ENCODE measurements at regions not wholly inside any gene's neighbourhood (a gene's known extent, or its start where the extent isn't known, plus 50 kb on each side); places are given as distances from the start of the nearest gene placed in this dataset.
"Not testable (repeated sequence)": the region's sequence is repeated elsewhere in the genome, so short reads cannot be mapped to it uniquely, and the experiment has no call there.

DNA sequence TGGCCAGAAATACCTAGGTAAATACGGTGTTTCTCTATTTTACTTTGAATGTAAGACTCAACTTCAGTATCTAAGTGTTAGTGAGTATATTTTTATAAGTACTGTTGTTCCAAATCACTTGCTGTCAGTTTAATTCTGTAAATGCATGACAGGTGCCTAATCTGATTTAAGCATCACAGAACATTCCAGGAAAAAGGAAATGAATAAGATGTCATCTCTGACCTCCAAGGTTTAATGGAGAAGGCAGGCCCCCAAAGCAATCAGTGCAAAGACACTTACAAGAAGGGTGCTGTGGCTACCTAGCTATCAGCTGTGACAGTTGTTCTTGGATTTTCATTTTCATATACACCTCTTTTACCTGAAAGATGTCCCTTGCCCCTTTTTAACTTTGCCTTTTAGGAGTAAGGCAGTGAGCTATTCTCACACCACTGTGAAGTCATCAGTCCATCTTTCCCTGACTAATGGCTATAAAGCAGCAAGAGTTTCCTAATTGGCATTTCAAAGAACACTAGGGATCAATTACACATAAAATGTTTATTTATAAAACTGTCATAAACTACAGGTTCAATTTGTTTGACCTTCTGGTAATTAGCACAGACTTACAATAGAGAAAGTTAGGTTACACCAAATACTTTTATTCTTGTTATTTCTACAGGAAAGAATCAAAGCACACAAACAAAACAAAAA lies 427.6 kb downstream of the SPRY2 start:
- DNase-seq (ENCODE audit: low read depth in 2 of 2), result no peak

GRCh38 chr13:79912403-79912802 lies 428.5 kb downstream of the SPRY2 start:
- no peak for DNase-seq (ENCODE audit: low read depth in 2 of 2)

DNA sequence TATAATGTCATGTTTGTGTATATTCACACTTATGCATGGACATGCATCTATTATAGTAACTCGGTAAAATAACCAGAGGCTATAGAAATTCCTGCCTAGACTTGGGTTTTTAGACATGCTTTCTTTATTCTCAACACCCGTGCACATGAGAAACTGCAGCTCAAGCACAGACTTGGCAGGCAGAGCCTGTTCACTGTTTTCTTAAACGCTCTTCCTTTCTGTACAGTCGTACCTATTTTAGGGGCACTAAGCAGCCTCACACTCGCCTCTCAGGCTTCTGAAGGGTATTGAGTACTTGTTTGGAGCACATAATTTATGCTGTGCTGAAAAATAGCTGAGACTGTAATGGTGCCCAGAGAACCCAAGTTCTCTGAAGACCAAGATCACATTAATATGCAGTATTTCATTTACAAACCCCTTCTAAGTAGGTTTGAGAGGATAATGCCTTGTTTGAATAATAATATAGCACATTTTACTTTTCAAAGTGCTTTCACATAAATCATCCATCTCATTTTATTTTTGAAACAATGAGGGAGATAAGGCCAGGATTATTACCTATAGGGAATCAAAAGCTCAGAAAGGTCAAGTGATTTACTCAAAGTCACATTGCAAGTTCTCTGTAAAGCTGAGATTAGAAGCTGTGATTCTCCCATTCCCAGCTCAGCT lies 429.9 kb downstream of the SPRY2 start:
- no peak for DNase-seq (ENCODE audit: low read depth in 2 of 2)

DNA sequence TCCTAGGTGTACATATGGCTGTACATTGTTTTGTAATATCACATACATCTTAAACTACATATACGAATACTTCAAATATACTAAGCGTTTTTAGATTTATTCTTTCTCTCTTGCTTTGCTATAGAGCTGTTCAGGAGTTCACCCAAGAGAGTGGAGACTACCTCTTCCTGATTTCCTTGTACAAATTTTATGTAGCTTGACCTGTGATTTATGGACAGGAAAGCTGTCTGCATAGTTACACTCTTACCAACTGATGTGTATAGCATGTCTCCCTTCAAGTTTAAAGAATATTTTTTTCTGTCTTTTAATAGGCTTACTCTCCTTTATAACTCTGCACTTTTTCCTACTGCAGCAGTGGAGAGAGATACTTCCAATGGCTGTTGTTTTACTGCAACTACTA lies 428.7 kb downstream of the NDFIP2 start:
- DNase-seq (ENCODE audit: low read depth in 2 of 2), result no peak

- no peak for DNase-seq (ENCODE audit: low read depth in 2 of 2)
Observed at GRCh38 chr13:79908381-79908780, 427.4 kb downstream of the NDFIP2 start.

GRCh38 chr13:79907527-79907926 lies 426.6 kb downstream of the NDFIP2 start:
- no peak for DNase-seq (ENCODE audit: low read depth in 2 of 2)

GRCh38 chr13:79906345-79906744 lies 425.4 kb downstream of the NDFIP2 start:
- DNase-seq (ENCODE audit: low read depth in 2 of 2), result no peak

DNA sequence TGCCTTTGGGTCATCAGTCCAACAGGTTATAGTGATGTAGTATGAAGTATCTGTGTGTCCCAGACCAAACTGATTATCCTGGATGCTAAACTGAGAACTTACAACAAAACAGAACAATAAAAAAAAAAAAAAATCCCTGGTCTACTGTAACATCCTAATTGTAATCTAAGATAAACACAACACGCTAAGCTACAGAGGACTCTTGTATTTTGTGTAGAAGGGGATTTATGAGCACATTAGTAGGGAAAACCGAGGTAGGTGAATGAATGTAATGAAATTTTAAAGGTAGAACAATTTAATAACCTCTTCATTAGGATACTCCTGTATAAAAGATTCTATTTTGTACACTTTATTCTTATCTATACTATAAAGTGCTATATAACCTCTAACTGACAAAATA lies 424.1 kb downstream of the NDFIP2 start:
- no peak for DNase-seq (ENCODE audit: low read depth in 2 of 2)

DNA sequence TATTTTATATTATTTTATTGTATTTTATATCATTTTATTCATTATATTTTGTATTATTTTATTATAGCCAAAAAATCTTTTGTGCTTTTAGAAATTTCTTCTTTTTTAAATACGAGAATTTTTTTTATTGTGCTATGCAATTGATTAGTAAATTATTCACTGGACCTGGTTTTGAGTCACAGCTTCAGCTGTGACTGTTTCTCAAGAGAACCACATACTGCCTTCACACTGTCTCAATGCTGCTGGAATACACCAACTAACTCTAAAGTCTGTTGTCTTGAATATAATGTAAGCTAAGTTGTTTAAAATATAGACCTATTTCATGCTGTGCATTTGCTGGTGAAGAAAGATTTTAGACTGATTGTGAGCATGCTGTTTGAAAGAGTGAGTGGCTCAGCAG lies 423.6 kb downstream of the NDFIP2 start:
- DNase-seq (ENCODE audit: low read depth in 2 of 2), result no peak

- no peak for DNase-seq (ENCODE audit: low read depth in 2 of 2)
Observed at GRCh38 chr13:79901336-79901735, 420.4 kb downstream of the NDFIP2 start.

DNA sequence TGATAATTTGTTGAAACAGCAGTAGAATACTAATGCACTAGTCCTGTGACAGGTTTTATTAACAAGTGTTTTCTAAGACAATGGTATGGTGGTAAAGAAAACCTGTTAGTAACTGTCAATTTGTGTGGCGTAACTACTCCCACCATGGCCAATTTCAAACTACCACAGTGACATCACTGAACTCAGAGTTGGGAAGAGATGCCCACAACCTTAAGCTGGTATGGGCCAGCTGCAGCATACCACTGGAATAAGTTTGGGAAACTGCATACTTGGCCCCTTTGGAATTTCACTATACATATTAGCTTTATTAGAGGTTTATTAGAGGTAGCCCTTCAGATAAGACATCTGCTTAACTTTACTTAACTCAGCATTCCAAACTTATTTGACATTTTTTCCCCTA lies 419.4 kb downstream of the NDFIP2 start:
- DNase-seq (ENCODE audit: low read depth in 2 of 2), result no peak

- DNase-seq (ENCODE audit: low read depth in 2 of 2), result no peak
Observed at GRCh38 chr13:79898996-79899395, 418.0 kb downstream of the NDFIP2 start.

DNA sequence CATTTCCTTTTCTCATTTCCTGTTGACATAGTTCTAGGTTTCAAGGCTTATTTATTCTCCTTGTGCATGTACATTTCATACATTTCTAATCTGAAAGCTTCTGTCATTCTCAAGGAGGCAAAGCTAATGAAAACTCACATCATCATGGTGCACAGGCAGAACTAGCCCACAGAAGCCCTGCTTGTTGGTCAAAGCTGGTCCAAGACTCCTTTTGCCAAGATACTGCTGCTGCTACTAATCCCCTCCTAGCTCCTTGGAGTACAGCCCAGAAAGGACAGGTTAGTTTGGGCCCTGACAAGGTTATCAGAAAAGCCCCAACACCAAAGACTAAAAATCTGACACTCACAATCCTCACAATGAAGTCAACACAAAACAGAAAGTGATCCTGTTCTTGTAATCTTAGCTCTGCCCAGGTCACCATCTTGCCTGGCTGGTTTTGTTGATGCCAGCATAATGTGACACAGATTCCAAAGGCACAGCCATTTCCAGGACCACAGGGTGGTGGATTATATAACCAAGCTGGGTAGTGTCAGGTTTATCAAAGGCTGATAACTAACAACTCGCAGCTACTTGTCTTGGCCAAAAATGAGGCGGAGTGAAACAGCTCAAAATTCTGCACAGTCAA lies 417.4 kb downstream of the NDFIP2 start:
- no peak for DNase-seq (ENCODE audit: low read depth in 2 of 2)

- DNase-seq (ENCODE audit: low read depth in 2 of 2), result no peak
Observed at GRCh38 chr13:79896851-79897250, 415.9 kb downstream of the NDFIP2 start.

- no peak for DNase-seq (ENCODE audit: low read depth in 2 of 2)
Observed at GRCh38 chr13:79895416-79895815, 414.5 kb downstream of the NDFIP2 start.

GRCh38 chr13:79887278-79887677 lies 406.3 kb downstream of the NDFIP2 start:
- not testable (repeated sequence) for DNase-seq (ENCODE audit: low read depth in 2 of 2)

DNA sequence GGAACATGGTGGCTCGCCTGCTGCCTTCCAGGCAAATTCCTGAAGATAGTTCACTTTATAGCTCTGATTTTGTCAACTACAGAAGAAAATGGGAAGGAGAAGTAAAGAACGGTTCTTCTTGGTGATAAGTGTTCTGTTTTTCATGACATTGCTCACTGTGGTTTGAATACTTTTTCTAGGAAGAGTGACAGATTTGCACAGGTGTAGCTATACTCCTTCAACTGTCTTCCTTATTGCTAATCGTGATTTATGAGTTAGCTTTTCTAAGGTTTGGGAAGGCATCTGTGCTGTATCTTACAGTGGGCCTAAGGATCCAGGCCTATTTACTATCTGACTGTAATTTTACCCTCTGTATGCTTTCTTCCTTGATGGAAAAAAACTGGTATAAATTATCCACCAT lies 405.6 kb downstream of the NDFIP2 start:
- no peak for DNase-seq (ENCODE audit: low read depth in 2 of 2)

- DNase-seq (ENCODE audit: low read depth in 2 of 2), result no peak
Observed at GRCh38 chr13:79884890-79885289, 403.9 kb downstream of the NDFIP2 start.

DNA sequence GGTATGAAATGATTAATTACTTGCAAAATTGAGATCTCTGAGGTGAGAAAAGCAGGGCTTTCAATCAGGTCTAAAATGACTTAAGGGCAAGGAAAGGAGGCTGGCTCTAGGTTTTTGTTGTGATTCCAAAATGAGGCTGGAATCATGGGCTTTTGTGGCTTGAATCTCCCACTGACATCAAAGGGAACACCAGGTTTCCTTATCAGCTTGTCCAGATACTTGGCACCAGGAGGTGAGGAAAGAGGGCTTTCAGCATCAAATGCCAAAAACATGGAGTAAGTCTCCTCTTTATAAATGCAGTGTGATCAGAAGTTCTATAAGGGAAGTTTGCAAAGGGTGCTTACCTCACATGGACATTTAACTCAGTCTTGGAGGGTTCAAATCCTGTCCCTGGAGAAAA lies 402.3 kb downstream of the NDFIP2 start:
- DNase-seq (ENCODE audit: low read depth in 2 of 2), result no peak

DNA sequence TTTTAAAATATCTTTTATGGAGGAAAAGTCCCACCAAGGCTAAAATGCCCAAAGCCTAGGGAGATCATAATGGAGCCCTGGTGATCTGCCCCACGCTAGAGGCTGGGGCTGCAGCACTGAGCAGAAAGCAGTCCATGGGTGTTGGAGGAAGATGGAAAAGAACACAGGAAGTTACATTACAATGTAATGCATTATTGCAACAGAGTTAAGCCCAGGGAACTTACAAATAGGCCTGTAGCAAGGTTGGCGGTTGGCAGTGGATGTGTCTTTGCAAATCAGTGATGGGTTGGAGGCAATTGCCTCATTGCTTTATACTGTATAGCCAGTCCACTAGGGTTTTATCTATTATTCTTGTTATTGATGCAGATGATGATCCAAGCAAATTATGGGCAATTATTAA lies 399.9 kb downstream of the NDFIP2 start:
- no peak for DNase-seq (ENCODE audit: low read depth in 2 of 2)

DNA sequence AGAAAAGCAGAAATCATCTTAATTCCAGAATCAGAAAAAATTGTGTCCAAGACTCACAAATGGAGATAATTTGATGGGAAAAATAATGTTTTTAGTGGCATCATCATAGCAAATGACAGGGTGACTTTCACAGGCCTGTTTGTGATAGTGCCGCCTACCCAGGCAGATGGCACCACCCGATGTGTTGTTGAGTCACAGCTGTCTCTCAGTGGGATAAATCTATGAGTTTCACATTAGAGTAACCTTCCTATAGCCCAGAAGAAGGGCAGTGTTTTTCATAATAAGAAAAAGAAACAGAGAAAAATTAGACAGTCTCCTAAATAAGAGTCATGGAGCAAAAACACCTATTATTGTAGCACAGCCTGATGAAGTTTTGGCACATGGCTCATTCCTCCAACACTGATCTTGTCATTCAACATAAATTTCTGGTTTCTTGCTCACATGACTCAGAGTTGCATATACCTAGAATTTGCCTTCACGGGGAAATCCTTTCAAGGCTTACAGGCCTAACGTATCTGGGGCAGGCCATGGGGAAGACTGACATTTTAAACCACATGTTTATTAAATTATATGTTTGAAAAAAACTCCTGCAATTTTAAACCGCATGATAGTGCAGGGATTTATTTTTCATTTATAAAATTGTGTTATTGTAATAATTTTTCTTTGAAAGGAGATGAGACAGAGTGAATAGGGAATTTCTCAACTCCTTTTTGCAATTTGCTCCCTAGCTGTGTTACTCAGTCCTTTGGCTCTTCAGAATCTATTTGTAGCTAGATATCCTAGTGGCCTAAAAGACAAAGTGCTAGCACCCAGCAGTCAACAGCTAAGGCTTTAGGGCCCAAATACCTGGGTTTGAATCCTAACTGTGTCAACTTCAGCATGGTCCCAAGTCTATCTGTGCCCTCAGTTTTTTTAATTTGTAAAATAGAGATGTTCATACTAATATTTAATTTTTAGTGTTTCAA lies 393.7 kb downstream of the NDFIP2 start:
- DNase-seq (ENCODE audit: low read depth in 2 of 2), result no peak

GRCh38 chr13:79871594-79871993 lies 390.6 kb downstream of the NDFIP2 start:
- no peak for DNase-seq (ENCODE audit: low read depth in 2 of 2)

Data from stimulated activated CD4-positive, alpha-beta T cell treated with anti-CD3 and anti-CD28 coated beads, Interleukin-1b, Interleukin-23, amount 100 ng/mL, for 4 hours (primary cell).